Stimulated activated naive B cell treated with anti-CD40 and anti-IgM and Interleukin-4, amounts not matched to agents 10 μg/mL and 1 μg/mL and 100 μg/mL, for 72 hours (primary cell): ENCODE measurements at regions not wholly inside any gene's neighbourhood (a gene's known extent, or its start where the extent isn't known, plus 50 kb on each side); places are given as distances from the start of the nearest gene placed in this dataset.

Experiments used
- ATAC-seq, 2 donors: fragments of 150-1000 bp; cut with Tn5 transposase; replicated peaks; 2 replicates each; pipeline ENCODE4 v1.10.0; 2021; ENCODE audit warnings: moderate library complexity in 1 of 2
- DNase-seq: peaks from one replicate; pipeline ENCODE4 v3.0.0; 2021
- H3K27ac Mint-ChIP-seq: one replicate; pipeline ENCODE4 v1.8.0; 2022; ENCODE audit warnings: mild to moderate bottlenecking, mixed read lengths
- H3K27me3 Mint-ChIP-seq, 2 donors: one replicate each; pipeline ENCODE4 v1.8.0; 2022; ENCODE audit warnings: mixed read lengths in 2 of 2
- H3K36me3 Mint-ChIP-seq, 2 donors: one replicate each; pipeline ENCODE4 v1.8.0; 2022; ENCODE audit warnings: mixed read lengths in 2 of 2, mild to moderate bottlenecking in 1 of 2
- H3K4me1 Mint-ChIP-seq, 2 donors: one replicate each; pipeline ENCODE4 v1.8.0; 2022; ENCODE audit warnings: mixed read lengths in 2 of 2, mild to moderate bottlenecking in 1 of 2
- H3K4me3 Mint-ChIP-seq, 2 donors: one replicate each; pipeline ENCODE4 v1.8.0; 2022; ENCODE audit warnings: mild to moderate bottlenecking in 2 of 2, mixed read lengths in 2 of 2, moderate library complexity in 1 of 2
- H3K9me3 Mint-ChIP-seq, 2 donors: one replicate each; pipeline ENCODE4 v1.8.0; 2022; ENCODE audit warnings: mixed read lengths in 2 of 2, mild to moderate bottlenecking in 1 of 2

DNA sequence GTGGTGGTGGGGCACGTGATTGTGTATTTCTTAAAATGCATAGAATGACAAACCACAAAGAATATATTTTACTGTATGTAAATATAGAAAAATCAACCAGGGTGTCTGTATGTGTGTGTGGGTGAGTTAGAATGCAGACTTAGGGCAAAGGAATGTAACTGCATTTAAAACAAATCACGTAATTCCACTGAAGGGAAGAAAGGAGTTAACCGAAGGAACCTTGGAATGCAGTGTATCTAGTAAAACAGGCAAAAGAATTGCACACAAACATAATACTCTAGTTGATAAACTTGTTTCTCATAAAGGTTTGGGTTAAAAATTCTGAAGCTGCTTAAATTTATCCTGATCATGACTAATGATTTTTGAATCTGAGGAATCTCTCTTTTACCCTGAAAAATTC is 134.9 kb downstream of the ADRA2A start:
- no peak overlapping the region for H3K27ac Mint-ChIP-seq
- no peak overlapping the region for H3K4me3 Mint-ChIP-seq
- H3K36me3 Mint-ChIP-seq, result no peaks in the 10 kb centered on the region
- ATAC-seq (no peak), DNase-seq (no peak)
- H3K4me1 Mint-ChIP-seq, result no peaks in the 10 kb centered on the region
- peaks cover 1 to 4% of the 10 kb centered on the region in 2 donors for H3K9me3 Mint-ChIP-seq
- H3K27me3 Mint-ChIP-seq, result peaks cover 13 to 28% of the 10 kb centered on the region in 2 donors

DNA sequence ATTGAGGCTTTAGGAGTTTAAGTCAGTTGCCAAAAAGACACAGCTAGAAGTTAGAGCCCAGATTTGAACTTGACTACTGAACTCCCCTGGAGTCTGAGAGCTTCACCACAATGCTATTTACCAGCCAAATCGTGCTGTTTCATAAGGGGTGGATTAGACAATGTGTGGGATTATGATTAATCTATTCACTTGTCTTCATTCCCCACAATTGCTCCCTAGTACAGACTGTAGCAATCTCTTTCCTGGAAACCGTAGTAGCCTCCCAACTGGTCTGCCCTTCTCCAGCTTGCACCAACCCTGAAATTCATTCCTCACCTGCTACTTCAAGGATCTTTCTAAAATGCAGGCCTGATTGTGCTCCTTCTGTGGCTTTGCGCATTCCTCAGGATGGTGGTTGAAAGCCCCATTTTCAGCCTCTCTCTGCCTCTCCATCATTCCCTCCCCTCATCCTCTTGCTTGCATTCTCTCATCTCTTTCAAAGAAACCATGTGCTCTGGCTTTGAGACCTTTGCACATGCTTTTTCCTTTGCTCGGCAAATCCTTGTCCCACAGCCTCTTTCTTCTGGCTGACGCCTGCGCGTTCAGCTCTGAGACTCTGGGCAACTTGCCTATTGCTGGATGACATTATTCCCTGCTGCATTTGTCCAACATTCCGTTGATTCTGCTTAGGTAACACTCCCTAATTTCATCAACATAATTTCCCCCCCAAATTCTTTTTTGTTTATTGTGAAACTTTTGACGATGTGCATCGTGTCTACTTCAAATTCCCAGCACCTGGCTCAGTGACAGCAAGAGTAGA is 145.1 kb downstream of the ADRA2A start:
- H3K36me3 Mint-ChIP-seq, result no peaks in the 10 kb centered on the region
- ATAC-seq, result no peak
- no peak overlapping the region for H3K4me3 Mint-ChIP-seq

DNA sequence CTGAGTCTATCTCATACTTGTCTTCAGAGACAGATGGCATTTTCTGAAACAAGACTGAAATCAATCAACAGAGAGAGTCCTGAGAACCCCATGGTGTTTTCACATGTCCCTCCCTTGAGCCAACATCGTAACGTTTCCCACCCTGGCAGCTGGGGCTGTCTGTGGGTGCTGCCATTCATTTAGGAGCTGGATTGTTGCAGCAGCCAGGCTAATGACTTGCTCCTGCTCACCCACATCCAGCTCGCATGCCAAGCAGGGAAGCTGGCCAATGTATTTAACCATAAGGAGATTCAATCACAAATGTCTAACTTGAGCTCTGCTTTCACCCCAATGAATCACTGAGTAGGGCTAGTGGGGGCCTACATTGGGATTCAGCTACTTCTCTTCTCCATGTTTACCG is 146.1 kb downstream of the ADRA2A start:
- no peak for ATAC-seq
- Mint-ChIP-seq H3K4me3 (no peak overlapping the region), H3K27ac (no peak overlapping the region), H3K4me1 (no peaks in the 10 kb centered on the region), H3K36me3 (no peaks in the 10 kb centered on the region), H3K9me3 (peaks cover 2 to 6% of the 10 kb centered on the region in 2 donors), H3K27me3 (peaks cover 33 to 41% of the 10 kb centered on the region in 2 donors)
- DNase-seq, result no peak

More for the DNA sequence above, 145.1 kb downstream of the ADRA2A start:
- Mint-ChIP-seq H3K9me3 (peaks cover 2 to 6% of the 10 kb centered on the region in 2 donors), H3K27ac (no peak overlapping the region), H3K4me1 (no peaks in the 10 kb centered on the region), H3K27me3 (peaks cover 33 to 35% of the 10 kb centered on the region in 2 donors)
- no peak for DNase-seq

DNA sequence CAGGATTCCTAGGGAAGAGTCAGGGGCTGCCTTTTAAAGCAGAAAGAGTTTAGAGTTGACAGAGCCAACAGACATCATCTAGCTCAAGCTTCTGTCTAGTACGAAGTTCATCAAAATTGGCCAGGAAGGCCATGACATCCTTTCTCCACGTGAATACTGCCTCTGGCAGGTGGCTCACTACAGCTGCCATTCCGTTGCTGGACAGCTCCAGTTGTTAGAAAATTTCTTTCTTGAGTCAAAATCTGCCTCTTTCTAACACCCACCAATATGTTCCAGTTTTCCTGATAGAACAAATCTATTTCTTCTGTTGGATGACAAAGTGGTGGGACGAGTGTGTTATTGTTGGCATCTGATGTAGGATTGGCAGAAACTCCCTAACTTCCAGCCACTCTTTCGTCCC is 154.9 kb downstream of the ADRA2A start:
- Mint-ChIP-seq H3K4me3 (no peak overlapping the region), H3K4me1 (no peaks in the 10 kb centered on the region), H3K27ac (no peak overlapping the region), H3K36me3 (no peaks in the 10 kb centered on the region), H3K9me3 (peaks cover 2 to 5% of the 10 kb centered on the region in 2 donors), H3K27me3 (peaks cover 15 to 31% of the 10 kb centered on the region in 2 donors)
- ATAC-seq (no peak), DNase-seq (no peak)

DNA sequence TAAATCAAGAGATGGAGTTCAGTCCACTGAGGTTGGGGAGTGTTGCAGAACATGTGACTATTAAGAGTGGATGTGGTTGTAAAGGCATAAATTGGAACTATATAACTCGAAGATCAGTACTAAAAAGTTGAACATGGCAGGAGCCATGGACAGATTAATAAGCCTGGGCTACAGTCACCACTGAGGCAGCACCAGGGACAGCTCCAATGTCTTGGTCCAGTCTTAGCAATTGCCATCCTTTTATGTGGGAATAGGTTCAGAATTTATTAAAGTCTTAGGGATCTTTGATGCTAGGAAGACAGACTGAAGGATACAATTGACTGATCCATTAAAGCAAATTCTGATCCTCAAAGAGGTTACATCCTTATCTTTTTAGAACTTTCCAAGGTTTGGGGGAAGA is 156.6 kb downstream of the ADRA2A start:
- Mint-ChIP-seq H3K4me3 (no peak overlapping the region), H3K9me3 (peaks cover 2% of the 10 kb centered on the region in 2 donors), H3K27me3 (peaks cover 12 to 31% of the 10 kb centered on the region in 2 donors), H3K27ac (no peak overlapping the region), H3K36me3 (no peaks in the 10 kb centered on the region), H3K4me1 (no peaks in the 10 kb centered on the region)
- DNase-seq, result no peak
- ATAC-seq, result no peak

DNA sequence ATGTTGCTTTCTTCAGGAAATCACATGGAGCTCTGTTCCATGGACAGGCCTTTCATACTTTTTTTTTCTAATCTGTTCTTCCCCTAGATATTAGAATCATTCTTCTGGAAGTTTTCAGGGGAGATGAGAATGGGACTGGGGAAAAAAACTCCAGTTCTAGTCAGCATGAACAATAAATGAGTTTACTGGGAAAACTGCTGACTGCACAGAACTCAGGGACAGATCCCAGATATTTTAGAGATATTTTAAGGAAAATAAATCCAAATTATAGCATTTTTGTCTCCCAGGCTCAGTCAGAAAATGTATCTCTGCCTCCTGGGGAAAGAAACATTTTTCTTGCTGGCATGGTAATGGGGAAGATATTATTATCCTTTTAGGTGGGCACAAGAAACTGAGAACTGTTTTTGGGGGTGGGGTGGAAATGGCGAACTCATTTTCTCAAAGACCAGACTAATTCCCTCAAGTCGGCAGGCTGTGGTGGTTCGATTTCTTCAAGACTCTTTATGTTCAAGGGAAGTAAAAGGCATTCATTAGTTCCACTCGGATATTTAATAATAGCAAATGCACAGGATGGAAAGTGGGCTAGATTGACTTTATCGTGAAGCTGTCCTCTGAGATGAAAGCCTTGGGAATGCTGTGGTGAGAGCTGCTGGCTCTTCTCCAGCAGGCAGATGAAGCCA is 157.5 kb downstream of the ADRA2A start:
- Mint-ChIP-seq H3K36me3 (no peaks in the 10 kb centered on the region), H3K4me3 (no peak overlapping the region), H3K27me3 (peaks cover 14 to 34% of the 10 kb centered on the region in 2 donors), H3K4me1 (no peaks in the 10 kb centered on the region), H3K27ac (no peak overlapping the region), H3K9me3 (peaks cover 0 to under 1% of the 10 kb centered on the region in 2 donors)
- DNase-seq (no peak), ATAC-seq (no peak)

DNA sequence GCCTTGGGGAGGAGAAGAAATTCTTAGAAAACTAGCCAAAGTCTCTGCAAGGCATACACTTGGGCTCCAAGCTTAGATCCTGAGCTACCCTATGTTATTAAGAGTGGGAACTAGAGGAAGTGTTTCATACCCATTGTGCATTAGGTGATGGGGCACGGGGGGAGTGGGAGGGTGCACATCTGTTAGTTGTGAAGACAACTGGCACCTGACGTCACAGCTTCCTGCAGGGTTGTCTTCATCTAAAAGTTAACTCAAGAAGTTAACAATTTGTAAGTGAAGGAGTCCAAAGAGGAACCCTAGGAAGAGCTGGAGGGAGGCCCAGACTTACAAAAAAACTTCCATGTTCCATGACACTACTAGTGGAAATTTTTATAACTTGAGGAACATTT is 158.1 kb downstream of the ADRA2A start:
- Mint-ChIP-seq H3K27me3 (peaks cover 14 to 34% of the 10 kb centered on the region in 2 donors), H3K9me3 (no peaks in the 10 kb centered on the region), H3K27ac (no peak overlapping the region), H3K4me3 (no peak overlapping the region), H3K36me3 (no peaks in the 10 kb centered on the region), H3K4me1 (no peaks in the 10 kb centered on the region)
- DNase-seq (no peak), ATAC-seq (no peak)

DNA sequence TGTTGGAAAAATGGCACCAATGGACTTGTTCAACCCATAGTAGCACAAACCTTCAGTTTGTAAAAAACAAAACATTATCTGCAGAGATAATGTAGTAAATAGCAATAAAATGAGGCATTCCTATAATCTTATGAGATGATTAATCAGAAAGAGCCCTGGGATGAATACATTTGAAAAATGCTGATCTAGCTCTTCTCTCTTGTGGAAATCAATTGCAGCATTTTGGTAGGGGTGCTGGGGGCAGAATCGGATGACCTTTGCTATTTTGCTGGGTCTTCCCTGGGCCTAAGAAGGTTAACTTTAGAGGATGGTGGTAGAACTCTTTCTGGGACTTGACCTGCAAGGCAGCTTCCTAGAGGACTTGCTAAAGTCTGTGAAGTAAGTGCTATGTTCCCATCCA is 163.5 kb downstream of the ADRA2A start:
- H3K9me3 Mint-ChIP-seq, result no peaks in the 10 kb centered on the region
- DNase-seq, result no peak
- no peak overlapping the region for H3K4me3 Mint-ChIP-seq
- H3K27ac Mint-ChIP-seq, result no peak overlapping the region
- ATAC-seq, result no peak
- H3K36me3 Mint-ChIP-seq, result no peaks in the 10 kb centered on the region
- no peaks in the 10 kb centered on the region for H3K4me1 Mint-ChIP-seq
- H3K27me3 Mint-ChIP-seq, result peaks cover 13% of the 10 kb centered on the region in 2 donors

DNA sequence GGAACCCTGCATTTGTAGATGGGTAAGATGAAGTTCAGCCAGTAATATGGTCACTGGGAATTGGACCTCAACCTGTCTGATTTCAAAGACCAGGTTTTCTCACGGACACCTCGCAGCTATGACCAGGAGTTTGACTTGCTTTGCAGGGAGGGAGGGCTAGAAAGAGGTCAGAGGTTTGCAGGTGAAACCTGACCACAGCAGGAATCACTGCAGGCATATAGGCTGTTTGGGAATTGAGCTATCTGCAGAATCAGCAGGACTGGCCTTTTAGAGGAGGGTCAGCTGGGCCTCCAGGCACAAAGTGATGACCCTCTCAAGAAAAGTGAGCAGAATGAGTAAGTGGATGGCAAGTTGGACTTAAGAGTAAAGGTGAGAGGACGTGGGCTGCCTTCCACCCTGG is 166.3 kb downstream of the ADRA2A start:
- Mint-ChIP-seq H3K4me3 (no peak overlapping the region), H3K9me3 (no peaks in the 10 kb centered on the region), H3K27ac (no peak overlapping the region), H3K36me3 (no peaks in the 10 kb centered on the region), H3K4me1 (no peaks in the 10 kb centered on the region), H3K27me3 (peaks cover 16 to 19% of the 10 kb centered on the region in 2 donors)
- ATAC-seq (no peak), DNase-seq (no peak)

DNA sequence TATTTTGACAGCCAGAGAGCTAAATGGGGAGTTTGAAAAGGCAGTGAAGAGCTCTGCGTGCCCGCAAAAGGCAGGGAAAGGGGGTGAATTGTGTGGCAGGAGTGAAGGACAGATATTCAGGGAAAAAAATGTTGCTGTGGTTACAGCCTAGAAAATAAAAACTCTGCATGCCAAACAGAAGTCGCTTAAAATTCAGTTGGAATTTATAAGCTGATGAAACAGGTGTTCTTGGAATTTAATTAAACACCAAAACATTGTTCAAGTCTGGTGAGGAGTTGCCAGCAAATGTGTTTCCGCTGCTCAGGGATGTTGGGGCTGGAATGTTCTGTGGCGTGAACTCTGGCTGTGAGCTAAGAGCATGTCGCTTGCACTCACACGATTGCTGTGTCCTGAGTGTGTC is 169.3 kb downstream of the ADRA2A start:
- ATAC-seq, result no peak
- Mint-ChIP-seq H3K9me3 (peaks cover 0 to 3% of the 10 kb centered on the region in 2 donors), H3K36me3 (no peaks in the 10 kb centered on the region), H3K27ac (no peak overlapping the region), H3K4me1 (no peaks in the 10 kb centered on the region), H3K27me3 (peaks cover 12 to 26% of the 10 kb centered on the region in 2 donors), H3K4me3 (no peak overlapping the region)
- DNase-seq, result no peak

DNA sequence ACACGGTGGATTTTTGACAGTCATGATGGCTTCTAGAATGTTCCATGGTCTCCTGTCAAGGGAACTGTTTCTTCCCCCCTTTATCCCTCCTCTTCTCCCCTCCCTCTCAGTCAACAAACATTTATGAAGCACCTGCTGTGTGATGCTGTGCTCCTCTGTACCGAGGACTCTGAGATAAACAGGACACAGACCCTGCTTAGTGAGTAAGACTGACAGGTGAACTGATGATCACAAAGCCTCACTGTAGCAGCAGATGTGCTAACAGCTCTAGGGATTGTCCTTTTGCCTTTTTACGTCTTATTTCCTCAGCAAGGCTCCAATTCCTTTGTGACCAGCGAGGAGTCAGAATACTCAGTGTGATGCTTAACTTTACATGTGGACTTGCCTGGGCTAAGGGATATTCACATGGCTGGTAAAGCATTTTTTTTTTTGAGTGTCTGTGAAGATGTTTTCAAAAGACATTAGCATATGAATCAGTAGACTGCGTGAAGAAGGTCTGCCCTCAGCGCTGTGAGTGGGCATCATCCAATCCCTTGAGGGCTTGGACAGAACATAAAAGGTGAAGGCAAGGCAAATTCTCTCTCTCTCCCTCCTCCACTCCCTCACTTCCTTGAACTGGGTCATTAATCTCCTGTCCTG is 170.1 kb downstream of the ADRA2A start:
- Mint-ChIP-seq H3K4me1 (no peaks in the 10 kb centered on the region), H3K27ac (no peak overlapping the region), H3K9me3 (peaks cover 0 to 5% of the 10 kb centered on the region in 2 donors), H3K36me3 (no peaks in the 10 kb centered on the region), H3K4me3 (no peak overlapping the region), H3K27me3 (peaks cover 12 to 26% of the 10 kb centered on the region in 2 donors)
- ATAC-seq (no peak), DNase-seq (no peak)

DNA sequence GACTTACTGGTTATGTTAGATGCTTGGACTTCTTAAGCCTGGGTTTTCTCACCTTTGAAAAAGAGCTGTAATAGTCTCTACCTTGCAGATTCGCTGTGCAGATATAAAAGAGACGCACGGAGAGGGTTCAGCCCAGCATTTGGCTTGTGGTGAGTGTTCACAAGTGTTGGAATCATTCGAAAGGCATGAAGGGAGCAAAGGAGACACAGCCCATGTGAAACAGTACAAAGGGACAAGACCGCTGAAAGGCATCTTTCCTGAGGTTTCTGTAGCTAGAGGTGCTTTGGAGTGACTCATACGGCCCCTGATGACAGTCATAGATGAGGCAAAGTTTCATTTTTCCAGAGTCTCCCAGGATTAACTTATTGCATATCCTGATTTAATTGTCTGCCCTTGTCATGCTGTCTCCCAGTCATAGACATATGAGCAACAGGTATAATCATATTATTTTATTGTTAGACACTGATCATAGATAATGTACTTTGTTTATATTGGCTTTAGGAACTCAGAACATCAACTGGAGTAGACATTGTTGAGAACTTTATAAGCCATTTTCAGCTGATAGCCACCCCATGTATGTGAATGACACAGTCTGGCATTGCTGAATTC is 171.1 kb downstream of the ADRA2A start:
- no peak for ATAC-seq
- H3K4me1 Mint-ChIP-seq, result no peaks in the 10 kb centered on the region
- H3K27ac Mint-ChIP-seq, result no peak overlapping the region
- no peak for DNase-seq
- no peaks in the 10 kb centered on the region for H3K36me3 Mint-ChIP-seq
- H3K27me3 Mint-ChIP-seq, result peaks cover 12 to 26% of the 10 kb centered on the region in 2 donors
- H3K4me3 Mint-ChIP-seq, result no peak overlapping the region
- peaks cover 0 to 5% of the 10 kb centered on the region in 2 donors for H3K9me3 Mint-ChIP-seq

DNA sequence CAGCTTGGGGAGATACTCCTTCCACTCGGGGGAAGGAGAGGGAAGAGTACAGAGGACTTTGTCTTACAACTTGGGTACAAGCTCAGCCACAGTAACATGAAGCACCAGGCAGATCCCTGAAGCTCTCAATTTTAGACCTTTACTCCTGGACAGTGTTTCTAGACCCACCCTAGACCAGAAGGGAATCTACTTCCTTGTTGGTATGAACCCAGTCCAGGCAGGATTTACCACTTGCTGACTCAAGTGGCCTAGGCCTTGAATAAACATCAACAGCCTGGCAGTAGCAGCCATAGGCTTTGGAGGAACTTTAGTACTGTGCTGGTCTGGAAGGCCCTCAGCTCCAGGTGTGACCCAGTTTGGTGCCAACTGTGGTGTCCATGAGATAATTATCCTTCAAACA is 173.1 kb downstream of the ADRA2A start:
- Mint-ChIP-seq H3K36me3 (no peaks in the 10 kb centered on the region), H3K4me3 (no peak overlapping the region), H3K27ac (no peak overlapping the region), H3K4me1 (no peaks in the 10 kb centered on the region), H3K27me3 (peaks cover 7 to 26% of the 10 kb centered on the region in 2 donors), H3K9me3 (peaks cover 0 to 5% of the 10 kb centered on the region in 2 donors)
- ATAC-seq (no peak), DNase-seq (no peak)

DNA sequence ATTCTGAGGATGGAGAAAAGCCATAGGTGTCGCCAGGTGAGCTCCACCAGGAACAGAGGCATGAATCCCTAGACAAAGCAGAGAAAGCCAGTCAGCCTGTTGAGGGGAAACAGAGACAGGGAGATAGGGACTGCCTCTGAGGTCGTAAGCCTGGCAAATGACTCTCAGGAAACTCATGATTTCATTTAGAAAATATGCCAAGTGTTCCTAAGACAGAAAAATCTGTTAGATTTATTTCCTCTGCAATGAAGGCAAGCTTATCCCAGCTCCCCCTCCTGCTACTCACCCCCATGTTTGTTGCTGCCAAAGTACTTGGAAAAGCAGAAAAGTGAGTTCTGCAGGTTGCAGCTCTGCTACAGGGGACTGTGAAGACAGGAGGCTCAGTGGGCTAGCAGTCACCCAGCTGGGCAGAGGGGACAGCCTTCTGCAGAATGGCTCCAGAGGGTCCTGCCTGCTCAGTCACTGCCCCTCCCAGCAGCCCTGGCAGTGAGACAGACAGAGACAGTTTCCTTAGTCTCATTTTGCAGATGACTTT is 184.3 kb downstream of the ADRA2A start:
- ATAC-seq (no peak), DNase-seq (no peak)
- H3K9me3 Mint-ChIP-seq, result no peaks in the 10 kb centered on the region
- H3K36me3 Mint-ChIP-seq, result no peaks in the 10 kb centered on the region
- H3K4me3 Mint-ChIP-seq, result no peak overlapping the region
- no peak overlapping the region for H3K27ac Mint-ChIP-seq
- no peaks in the 10 kb centered on the region for H3K4me1 Mint-ChIP-seq
- peaks cover 8 to 25% of the 10 kb centered on the region in 2 donors for H3K27me3 Mint-ChIP-seq
